ENCODE measurements at regions not wholly inside any gene's neighbourhood (a gene's known extent, or its start where the extent isn't known, plus 50 kb on each side); places are given as distances from the start of the nearest gene placed in this dataset.

- H3K36me3 ChIP-seq (ENCODE audit: control insufficient read depth in 4 of 4, insufficient read depth in 3 of 4, low read depth in 1 of 4, low read length in 3 of 4) = no peaks in the 10 kb centered on the region
- DNase-seq (ENCODE audit: low spot score) = no peak
- 66% methylated on average over 2 of the region's 2 CpGs for WGBS
Measured at GRCh38 chr17:5638596-5638995, 54.3 kb upstream of the NLRP1 start.

GRCh38 chr17:5640726-5641125, 56.4 kb upstream of the NLRP1 start:
- no peak overlapping the region for H3K9ac ChIP-seq (ENCODE audit: low read depth in 1 of 2, low read length in 2 of 2)
- H3K27ac ChIP-seq (ENCODE audit: low read depth in 1 of 2, low read length in 2 of 2) = no peak overlapping the region
- DNase-seq (ENCODE audit: low spot score) = no peak
- no peak overlapping the region for H3K4me3 ChIP-seq (ENCODE audit: low read depth in 1 of 3, low read length in 3 of 3)
- H3K36me3 ChIP-seq (ENCODE audit: control insufficient read depth in 4 of 4, insufficient read depth in 3 of 4, low read depth in 1 of 4, low read length in 3 of 4) = no peaks in the 10 kb centered on the region
- no peaks in the 10 kb centered on the region for H3K4me1 ChIP-seq (ENCODE audit: control insufficient read depth in 4 of 4, insufficient read depth in 4 of 4, low read length in 3 of 4)
- WGBS = 72% methylated on average over 2 of the region's 2 CpGs
- H3K27me3 ChIP-seq (ENCODE audit: control insufficient read depth in 4 of 4, insufficient read depth in 4 of 4, low read length in 3 of 4) = peaks cover 0 to 3% (median 0%) of the 10 kb centered on the region in 4 donors
- H3K9me3 ChIP-seq (ENCODE audit: control insufficient read depth in 4 of 4, low read length in 3 of 4) = no peaks in the 10 kb centered on the region
- TF ChIP-seq ATF3 (IDR thresholded peaks at IDR 0.05) = no peak
- TF ChIP-seq HNF4A (conservative IDR thresholded peaks at IDR 0.05) = no peak
- TF ChIP-seq YY1 (IDR thresholded peaks at IDR 0.05) = no peak
- no peak for TF ChIP-seq FOXA1 (IDR thresholded peaks at IDR 0.05)
- no peak for TF ChIP-seq FOXA2 (IDR thresholded peaks at IDR 0.05)
- TF ChIP-seq TAF1 (conservative IDR thresholded peaks at IDR 0.05) = no peak
- TF ChIP-seq EGR1 (IDR thresholded peaks at IDR 0.05; ENCODE audit: low read depth in 2 of 2) = no peak
- no peak for TF ChIP-seq REST (IDR thresholded peaks at IDR 0.05)

More at GRCh38 chr17:5638596-5638995, 54.3 kb upstream of the NLRP1 start:
- Histone ChIP-seq H3K27ac (ENCODE audit: low read depth in 1 of 2, low read length in 2 of 2) (no peak overlapping the region), H3K9me3 (ENCODE audit: control insufficient read depth in 4 of 4, low read length in 3 of 4) (no peaks in the 10 kb centered on the region), H3K4me1 (ENCODE audit: control insufficient read depth in 4 of 4, insufficient read depth in 4 of 4, low read length in 3 of 4) (no peaks in the 10 kb centered on the region), H3K9ac (ENCODE audit: low read depth in 1 of 2, low read length in 2 of 2) (no peak overlapping the region), H3K27me3 (ENCODE audit: control insufficient read depth in 4 of 4, insufficient read depth in 4 of 4, low read length in 3 of 4) (peaks cover 0 to 3% (median 0%) of the 10 kb centered on the region in 4 donors), H3K4me3 (ENCODE audit: low read depth in 1 of 3, low read length in 3 of 3) (no peak overlapping the region)
- no peak for TF ChIP-seq FOXA1 (IDR thresholded peaks at IDR 0.05)
- no peak for TF ChIP-seq NR2F2 (IDR thresholded peaks at IDR 0.05)
- no peak for TF ChIP-seq RXRA (IDR thresholded peaks at IDR 0.05)
- no peak for TF ChIP-seq FOXA2 (IDR thresholded peaks at IDR 0.05)
- no peak for TF ChIP-seq ZBTB33 (IDR thresholded peaks at IDR 0.05)
- no peak for TF ChIP-seq SP1 (IDR thresholded peaks at IDR 0.05)
- TF ChIP-seq HNF4A (conservative IDR thresholded peaks at IDR 0.05) = no peak
- TF ChIP-seq MAX (IDR thresholded peaks at IDR 0.05) = no peak
- no peak for TF ChIP-seq JUND (IDR thresholded peaks at IDR 0.05)
- TF ChIP-seq ATF3 (IDR thresholded peaks at IDR 0.05) = no peak
- TF ChIP-seq RAD21 (IDR thresholded peaks at IDR 0.05) = no peak
- TF ChIP-seq REST (IDR thresholded peaks at IDR 0.05) = no peak
- no peak for TF ChIP-seq GABPA (IDR thresholded peaks at IDR 0.05 in 1 of 2, conservative IDR thresholded peaks at IDR 0.05 in 1 of 2)
- TF ChIP-seq TAF1 (conservative IDR thresholded peaks at IDR 0.05) = no peak
- TF ChIP-seq HNF4G (IDR thresholded peaks at IDR 0.05) = no peak
